ENCODE measurements at regions not wholly inside any gene's neighbourhood (a gene's known extent, or its start where the extent isn't known, plus 50 kb on each side); places are given as distances from the start of the nearest gene placed in this dataset.

DNA sequence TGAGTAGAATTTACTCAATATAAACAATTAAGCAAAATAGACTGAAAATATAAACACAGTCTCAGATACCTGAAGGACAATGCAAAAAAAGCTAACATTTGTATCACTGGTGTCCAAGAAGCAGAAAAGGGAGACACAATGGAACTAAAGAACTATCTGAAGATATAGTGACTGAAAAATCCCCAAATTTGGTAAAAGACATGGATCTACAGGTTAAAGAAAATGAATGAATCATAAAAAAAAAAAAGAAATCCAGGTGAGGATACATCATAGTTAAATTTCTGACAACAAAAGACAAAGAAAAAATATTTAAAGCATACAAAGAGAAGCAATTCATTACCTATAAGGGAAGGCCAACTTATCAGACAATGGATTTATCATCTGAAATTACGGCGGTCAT lies 114.7 kb upstream of the PPP1R3A start:
- H3K4me1 Mint-ChIP-seq: no peaks in the 10 kb centered on the region

DNA sequence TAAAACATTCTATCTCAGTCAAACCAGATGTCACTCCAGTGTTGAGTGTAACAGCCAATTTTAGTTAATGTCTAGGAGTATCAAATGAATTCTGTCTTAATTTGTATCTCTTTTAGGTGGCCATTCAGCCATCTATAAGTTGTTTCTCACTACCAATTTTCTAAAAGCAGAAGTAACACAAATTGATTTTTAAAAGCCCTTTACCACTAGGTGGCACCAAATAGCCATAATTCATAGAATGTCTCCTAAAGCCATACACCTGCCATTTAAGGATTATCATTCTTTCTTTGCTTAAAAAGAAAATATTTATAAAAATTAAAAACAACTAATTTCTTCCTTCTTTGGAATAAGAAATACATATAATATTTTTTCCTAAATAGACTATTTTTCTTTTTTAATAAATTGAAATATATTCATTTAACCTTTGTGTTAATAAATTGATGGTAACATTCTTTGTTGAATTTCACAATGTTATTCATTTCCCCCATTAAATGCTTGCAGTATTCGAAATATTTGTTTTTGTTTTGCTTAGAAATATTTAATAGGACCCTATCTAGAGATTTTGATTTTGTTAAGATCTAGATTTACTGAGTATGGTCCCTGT lies 107.8 kb upstream of the PPP1R3A start:
- Mint-ChIP-seq H3K27ac (ENCODE audit: unreplicated experiment) (no peak overlapping the region), H3K4me1 (no peaks in the 10 kb centered on the region), H3K27me3 (ENCODE audit: low read depth) (peaks cover 26% of the 10 kb centered on the region), H3K9me3 (no peaks in the 10 kb centered on the region), H3K36me3 (ENCODE audit: low read depth) (no peaks in the 10 kb centered on the region), H3K4me3 (no peak overlapping the region)
- peak; percentile 35 for DNase-seq (ENCODE audit: low read depth, low spot score)
- TF ChIP-seq CTCF (conservative IDR thresholded peaks at IDR 0.05): peak; percentile 85

More for the DNA sequence above, 114.7 kb upstream of the PPP1R3A start:
- Mint-ChIP-seq H3K27ac (ENCODE audit: unreplicated experiment) (no peak overlapping the region), H3K4me3 (no peak overlapping the region), H3K36me3 (ENCODE audit: low read depth) (no peaks in the 10 kb centered on the region), H3K27me3 (ENCODE audit: low read depth) (no peaks in the 10 kb centered on the region), H3K9me3 (no peaks in the 10 kb centered on the region)
- no peak for DNase-seq (ENCODE audit: low read depth, low spot score)
- no peak for TF ChIP-seq CTCF (conservative IDR thresholded peaks at IDR 0.05)

DNA sequence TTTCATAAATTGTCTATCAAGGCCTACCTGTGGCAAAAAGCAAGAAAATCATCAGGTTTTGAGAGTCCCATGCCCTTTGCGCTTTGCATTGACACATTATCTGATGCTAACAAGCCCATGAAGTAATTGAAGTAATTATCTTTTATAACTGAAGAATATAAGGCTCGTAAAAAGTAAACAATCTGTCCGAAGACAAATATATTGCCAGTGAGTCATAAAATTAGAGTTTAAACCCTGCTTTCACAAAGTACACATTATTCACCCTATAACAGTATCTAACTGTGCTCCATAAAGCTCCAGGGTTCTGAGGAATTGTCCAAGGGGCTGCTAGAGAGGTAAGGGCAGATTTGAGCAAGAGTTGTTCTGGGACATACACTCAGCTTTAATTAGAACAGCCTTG lies 102.3 kb upstream of the PPP1R3A start:
- Mint-ChIP-seq H3K27me3 (ENCODE audit: low read depth) (peaks cover 40% of the 10 kb centered on the region), H3K4me3 (no peak overlapping the region), H3K4me1 (no peaks in the 10 kb centered on the region), H3K9me3 (no peaks in the 10 kb centered on the region), H3K36me3 (ENCODE audit: low read depth) (no peaks in the 10 kb centered on the region), H3K27ac (ENCODE audit: unreplicated experiment) (no peak overlapping the region)
- no peak for DNase-seq (ENCODE audit: low read depth, low spot score)
- TF ChIP-seq CTCF (conservative IDR thresholded peaks at IDR 0.05): no peak

- Mint-ChIP-seq H3K9me3 (peaks cover 5% of the 10 kb centered on the region), H3K4me1 (no peaks in the 10 kb centered on the region), H3K4me3 (no peak overlapping the region), H3K36me3 (ENCODE audit: low read depth) (no peaks in the 10 kb centered on the region), H3K27me3 (ENCODE audit: low read depth) (peaks cover 47% of the 10 kb centered on the region), H3K27ac (ENCODE audit: unreplicated experiment) (no peak overlapping the region)
- DNase-seq (ENCODE audit: low read depth, low spot score): no peak
- no peak for TF ChIP-seq CTCF (conservative IDR thresholded peaks at IDR 0.05)
Observed at GRCh38 chr7:114008696-114009095, 89.9 kb upstream of the PPP1R3A start.

DNA sequence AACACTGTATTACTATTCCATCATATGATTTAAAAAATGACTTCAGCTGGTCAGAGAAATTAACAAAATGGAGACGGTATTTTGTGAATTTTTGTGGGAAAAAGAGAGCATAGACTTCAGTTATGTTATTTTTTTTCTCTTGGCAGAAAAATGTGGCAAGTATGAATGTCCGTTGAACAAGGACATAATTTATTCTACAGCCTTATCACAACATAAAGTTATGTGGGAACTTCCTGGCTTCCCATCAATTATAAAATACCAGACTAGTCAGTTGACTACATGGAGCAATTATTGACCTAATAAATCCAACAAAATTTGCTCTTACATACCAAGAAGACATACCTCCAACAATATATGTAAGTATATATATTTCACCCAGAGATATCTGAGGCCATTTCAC lies 88.6 kb upstream of the PPP1R3A start:
- H3K4me3 Mint-ChIP-seq: no peak overlapping the region
- no peak overlapping the region for H3K27ac Mint-ChIP-seq (ENCODE audit: unreplicated experiment)
- H3K36me3 Mint-ChIP-seq (ENCODE audit: low read depth): no peaks in the 10 kb centered on the region
- TF ChIP-seq CTCF (conservative IDR thresholded peaks at IDR 0.05): no peak
- H3K9me3 Mint-ChIP-seq: peaks cover 11% of the 10 kb centered on the region
- H3K27me3 Mint-ChIP-seq (ENCODE audit: low read depth): peaks cover 40% of the 10 kb centered on the region
- no peaks in the 10 kb centered on the region for H3K4me1 Mint-ChIP-seq
- DNase-seq (ENCODE audit: low read depth, low spot score): no peak
